HCT116 (cell line): ENCODE measurements at regions not wholly inside any gene's neighbourhood (a gene's known extent, or its start where the extent isn't known, plus 50 kb on each side); places are given as distances from the start of the nearest gene placed in this dataset.

Source experiments
- ATAC-seq: fragments of 200-7000 bp; cut with Tn5 transposase; 2 replicates; pipeline ENCODE4 v1.9.1; 2020; ENCODE audit warnings: mild to moderate bottlenecking, moderate library complexity
- BruUV-seq: library from RNA; stranded (reverse); fragments of 400-500 nt; replicated peaks from 2 replicates; lab custom pipeline; 2021; lab: Mats Ljungman, UMichigan
- CTCF ChIA-PET: fragments of 300-600 bp; sonication (Branson Sonifier 250); formaldehyde crosslinking; loops from one replicate; lab custom pipeline; 2021; ENCODE audit warnings: antibody characterized with exemption; lab: Charles Lee
- POLR2A ChIA-PET: fragments of 300-600, 350-600 bp; sonication (Branson Sonifier 250); formaldehyde crosslinking; loops from one replicate; lab custom pipeline; 2021; ENCODE audit warnings: antibody characterized with exemption; lab: Charles Lee
- RAD21 ChIA-PET, 2 experiments: fragments of 300-600 bp; sonication (Branson Sonifier 250); formaldehyde crosslinking; loops; one replicate each; lab custom pipeline; 2023; ENCODE audit warnings: low total read pairs in 2 of 2; ENCODE audit not compliant: uncharacterized antibody in 2 of 2, unreplicated experiment in 2 of 2, low non-redundant PET in 1 of 2; lab: Charles Lee
- DNase-seq: peaks from one replicate; pipeline ENCODE4 v3.0.0-alpha.2; 2010; ENCODE audit warnings: low read depth, low spot score
- H2AFZ ChIP-seq: fragments of 200-600 bp; shearing (Covaris generic), sonication (generic); 2 replicates; pipeline ENCODE4 v1.6.1; 2017; ENCODE audit warnings: low read depth, mixed run types, mixed read lengths, antibody characterized with exemption, low read length; ENCODE audit not compliant: poor library complexity, severe bottlenecking
- H3K27ac ChIP-seq: 2 replicates; pipeline ENCODE4 v1.5.1; 2012; ENCODE audit warnings: low read depth, low read length
- H3K27me3 ChIP-seq: fragments of 200-600 bp; sonication (generic); 2 replicates; pipeline ENCODE4 v1.6.1; 2016; ENCODE audit warnings: mixed run types, low read length, mixed read lengths; ENCODE audit not compliant: insufficient read depth
- H3K36me3 ChIP-seq, 2 experiments: fragments of 200-500 bp in 1 of 2; fragments of 200-600 bp in 1 of 2; sonication (Bioruptor generic) in 1 of 2; sonication (generic) in 1 of 2; 2 replicates each; pipeline versions ENCODE4 v1.5.1 to v1.6.1; 2014 to 2016; ENCODE audit warnings: low read length in 2 of 2, inconsistent platforms in 1 of 2, mixed read lengths in 1 of 2, mixed run types in 1 of 2; ENCODE audit not compliant: insufficient read depth in 2 of 2, control insufficient read depth in 1 of 2
- H3K4me1 ChIP-seq, 2 experiments: fragments of 200-600 bp in 1 of 2; sonication (generic) in 1 of 2; 2 replicates each; pipeline versions ENCODE4 v1.5.1 to v1.6.1; 2012 to 2017; ENCODE audit warnings: low read length in 2 of 2, inconsistent platforms in 1 of 2, mild to moderate bottlenecking in 1 of 2, mixed read lengths in 1 of 2, mixed run types in 1 of 2, moderate library complexity in 1 of 2; ENCODE audit not compliant: insufficient read depth in 2 of 2, control insufficient read depth in 1 of 2
- H3K4me2 ChIP-seq: fragments of 200-600 bp; sonication (generic); 2 replicates; pipeline ENCODE4 v1.6.1; 2017; ENCODE audit warnings: mixed run types, low read length, mixed read lengths
- H3K4me3 ChIP-seq, 2 experiments: fragments of 200-600 bp in 1 of 2; sonication (generic) in 1 of 2; replicated peaks in 1 of 2; 2 replicates each; pipeline ENCODE4 v1.5.1; 2011 to 2016; ENCODE audit warnings: low read length in 2 of 2, control low read depth in 1 of 2, low read depth in 1 of 2, mild to moderate bottlenecking in 1 of 2, mixed read lengths in 1 of 2, mixed run types in 1 of 2
- H3K79me2 ChIP-seq: fragments of 200-600 bp; sonication (generic); 2 replicates; pipeline ENCODE4 v1.6.1; 2017; ENCODE audit warnings: mild to moderate bottlenecking, mixed run types, low read length, moderate library complexity, mixed read lengths; ENCODE audit not compliant: insufficient read depth
- H3K9ac ChIP-seq: fragments of 200-600 bp; sonication (generic); 2 replicates; pipeline ENCODE4 v1.6.1; 2016; ENCODE audit warnings: low read length, mixed read lengths
- H3K9me2 ChIP-seq: fragments of 200-600 bp; sonication (generic), shearing (Covaris generic); 2 replicates; pipeline ENCODE4 v1.6.1; 2017; ENCODE audit warnings: mixed run types, mild to moderate bottlenecking, moderate library complexity; ENCODE audit not compliant: insufficient read depth
- H3K9me3 ChIP-seq, 2 experiments: fragments of 200-500 bp in 1 of 2; fragments of 200-600 bp in 1 of 2; sonication (Bioruptor generic) in 1 of 2; sonication (generic) in 1 of 2; 2 replicates each; pipeline ENCODE4 v1.6.1; 2014 to 2017; ENCODE audit warnings: low read length in 2 of 2, mixed read lengths in 2 of 2, inconsistent platforms in 1 of 2, low read depth in 1 of 2, mild to moderate bottlenecking in 1 of 2, mixed run types in 1 of 2, moderate library complexity in 1 of 2; ENCODE audit not compliant: control insufficient read depth in 1 of 2, insufficient read depth in 1 of 2
- H4K20me1 ChIP-seq: fragments of 200-600 bp; sonication (generic), shearing (Covaris generic); 2 replicates; pipeline ENCODE4 v1.6.1; 2017; ENCODE audit warnings: mixed run types, mild to moderate bottlenecking, moderate library complexity; ENCODE audit not compliant: insufficient read depth
- CBX3 ChIP-seq: IDR thresholded peaks from 2 replicates; pipeline ENCODE4 v1.6.1; 2012; ENCODE audit warnings: low read depth
- CTCF ChIP-seq, 3 experiments: fragments of 200-600 bp in 1 of 3; sonication (generic) in 1 of 3; IDR thresholded peaks in 2 of 3; conservative IDR thresholded peaks in 1 of 3; 2 replicates each; pipeline ENCODE4 v1.5.1; 2012 to 2017; ENCODE audit warnings: low read depth in 2 of 3, low read length in 2 of 3, antibody characterized with exemption in 1 of 3, borderline replicate concordance in 1 of 3, control low read depth in 1 of 3, mild to moderate bottlenecking in 1 of 3, mixed read lengths in 1 of 3, mixed run types in 1 of 3, moderate library complexity in 1 of 3; ENCODE audit not compliant: insufficient read depth in 1 of 3
- ELF1 ChIP-seq: IDR thresholded peaks from 2 replicates; pipeline ENCODE4 v1.6.1; 2012; ENCODE audit warnings: low read depth, borderline replicate concordance
- FOSL1 ChIP-seq: IDR thresholded peaks from 2 replicates; pipeline ENCODE4 v1.6.1; 2012; ENCODE audit warnings: low read depth
- JUND ChIP-seq: IDR thresholded peaks from 2 replicates; pipeline ENCODE4 v1.6.1; 2012
- MAX ChIP-seq: IDR thresholded peaks from 2 replicates; pipeline ENCODE4 v1.6.1; 2012
- ZBTB33 ChIP-seq: IDR thresholded peaks from 2 replicates; pipeline ENCODE4 v1.6.1; 2011; ENCODE audit warnings: mild to moderate bottlenecking, low read length, moderate library complexity; ENCODE audit not compliant: insufficient replicate concordance; ENCODE audit errors: extremely low read depth
- ZFX ChIP-seq: fragments of 450-650 bp; IDR thresholded peaks from 2 replicates; pipeline ENCODE4 v1.6.1; 2017
- intact Hi-C: fragments of 100-400 bp; cut with micrococcal nuclease; formaldehyde crosslinking; loops from 2 replicates; pipeline ENCODE4 v1.10.0; 2022

GRCh38 chr5:165728425-165728824, 2223.0 kb downstream of the MAT2B start:
- H3K4me3 ChIP-seq: no peak overlapping the region
- no peak for ATAC-seq
- no peaks in the 10 kb centered on the region for H4K20me1 ChIP-seq
- H3K27me3 ChIP-seq: no peaks in the 10 kb centered on the region
- no peaks in the 10 kb centered on the region for H3K9me2 ChIP-seq
- H3K4me1 ChIP-seq: no peaks in the 10 kb centered on the region
- no peaks in the 10 kb centered on the region for H3K36me3 ChIP-seq
- DNase-seq: no peak
- H3K9me3 ChIP-seq: peaks cover 15 to 25% of the 10 kb centered on the region in 2 experiments; a peak in 2 of 4 replicates
- H2AFZ ChIP-seq: no peak overlapping the region
- H3K4me2 ChIP-seq: no peak overlapping the region
- intact Hi-C loops: no loop called here
- H3K79me2 ChIP-seq: no peaks in the 10 kb centered on the region
- RAD21 ChIA-PET: no interaction called here
- CTCF ChIA-PET: no interaction called here
- no peak overlapping the region for H3K27ac ChIP-seq
- no peak overlapping the region for H3K9ac ChIP-seq
- BruUV-seq: no TSS peak
- POLR2A ChIA-PET: no interaction called here
- TF ChIP-seq ZFX (no peak), CTCF (IDR thresholded peaks at IDR 0.05 in 2 of 3, conservative IDR thresholded peaks at IDR 0.05 in 1 of 3; ENCODE audit: borderline replicate concordance in 1 of 3, insufficient read depth in 1 of 3, low read depth in 2 of 3, low read length in 2 of 3) (no peak), FOSL1 (no peak), ZBTB33 (no peak)

- intact Hi-C loops: no loop called here
- H3K9me3 ChIP-seq: peaks cover 0 to 23% of the 10 kb centered on the region in 2 experiments; a peak in 3 of 4 replicates
Observed at GRCh38 chr5:165735388-165735787, 2230.0 kb downstream of the MAT2B start.

More at GRCh38 chr5:165735388-165735787, 2230.0 kb downstream of the MAT2B start:
- no peak overlapping the region for H3K9ac ChIP-seq
- no peaks in the 10 kb centered on the region for H3K79me2 ChIP-seq
- BruUV-seq: no TSS peak
- H3K27me3 ChIP-seq: no peaks in the 10 kb centered on the region
- ChIA-PET RAD21 (no interaction called here), POLR2A (no interaction called here), CTCF (no interaction called here)
- DNase-seq (no peak), ATAC-seq (no peak)
- no peak overlapping the region for H2AFZ ChIP-seq
- TF ChIP-seq MAX: no peak
- no peak for TF ChIP-seq JUND
- TF ChIP-seq FOSL1: no peak
- TF ChIP-seq CBX3: no peak
- TF ChIP-seq ELF1: no peak
- H3K9me2 ChIP-seq: no peaks in the 10 kb centered on the region
- no peaks in the 10 kb centered on the region for H4K20me1 ChIP-seq
- no peaks in the 10 kb centered on the region; a peak in 1 of 4 replicates for H3K36me3 ChIP-seq
- no peaks in the 10 kb centered on the region for H3K4me1 ChIP-seq
- H3K4me3 ChIP-seq: no peak overlapping the region
- H3K4me2 ChIP-seq: no peak overlapping the region
- no peak overlapping the region for H3K27ac ChIP-seq
